Memory B cell (primary cell): ENCODE measurements at regions not wholly inside any gene's neighbourhood (a gene's known extent, or its start where the extent isn't known, plus 50 kb on each side); places are given as distances from the start of the nearest gene placed in this dataset.
"Not testable (repeated sequence)": the region's sequence is repeated elsewhere in the genome, so short reads cannot be mapped to it uniquely, and the experiment has no call there.

ENCODE experiments used
- ATAC-seq: fragments of 150-1000 bp; cut with Tn5 transposase; 2 replicates; pipeline ENCODE4 v1.10.0; 2021; ENCODE audit warnings: low read depth, mild to moderate bottlenecking, moderate library complexity
- DNase-seq, 2 donors: peaks; one replicate each; pipeline ENCODE4 v3.0.0; 2022; ENCODE audit warnings: low spot score in 2 of 2
- H3K27ac Mint-ChIP-seq: one replicate; pipeline ENCODE4 v1.8.0; 2022; ENCODE audit warnings: mild to moderate bottlenecking, moderate library complexity, mixed read lengths
- H3K27me3 Mint-ChIP-seq: one replicate; pipeline ENCODE4 v1.8.0; 2022; ENCODE audit warnings: mixed read lengths
- H3K36me3 Mint-ChIP-seq: one replicate; pipeline ENCODE4 v1.8.0; 2022; ENCODE audit warnings: mild to moderate bottlenecking, mixed read lengths
- H3K4me1 Mint-ChIP-seq: one replicate; pipeline ENCODE4 v1.8.0; 2022; ENCODE audit warnings: mixed read lengths
- H3K4me3 Mint-ChIP-seq: one replicate; pipeline ENCODE4 v1.8.0; 2022; ENCODE audit warnings: mild to moderate bottlenecking, moderate library complexity, mixed read lengths
- H3K9me3 Mint-ChIP-seq: one replicate; pipeline ENCODE4 v1.8.0; 2022; ENCODE audit warnings: mixed read lengths

DNA sequence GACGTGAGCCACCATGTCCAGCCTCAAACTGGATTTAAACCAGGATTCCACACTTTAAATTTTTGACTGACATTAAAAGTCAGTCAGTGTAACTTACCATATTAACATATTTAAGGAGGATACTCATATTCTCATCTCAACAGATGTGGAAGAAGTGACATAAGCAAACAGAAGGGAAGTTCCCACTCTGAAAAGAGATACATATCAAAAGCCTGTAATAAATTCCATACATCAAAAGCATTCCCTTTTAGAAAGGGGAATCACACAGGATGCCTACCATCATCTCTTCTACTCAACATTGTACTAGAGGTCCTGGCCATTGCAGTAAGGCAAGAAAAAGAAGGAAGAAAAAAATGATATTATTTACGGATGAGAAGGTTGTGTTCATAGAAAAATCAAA is 618.2 kb upstream of the DIPK2B start:
- Mint-ChIP-seq H3K27ac (no peak overlapping the region), H3K4me3 (no peak overlapping the region), H3K36me3 (peaks cover 2% of the 10 kb centered on the region), H3K4me1 (peaks cover 3% of the 10 kb centered on the region), H3K9me3 (peaks cover 2% of the 10 kb centered on the region), H3K27me3 (no peaks in the 10 kb centered on the region)
- DNase-seq: no peak
- no peak for ATAC-seq

DNA sequence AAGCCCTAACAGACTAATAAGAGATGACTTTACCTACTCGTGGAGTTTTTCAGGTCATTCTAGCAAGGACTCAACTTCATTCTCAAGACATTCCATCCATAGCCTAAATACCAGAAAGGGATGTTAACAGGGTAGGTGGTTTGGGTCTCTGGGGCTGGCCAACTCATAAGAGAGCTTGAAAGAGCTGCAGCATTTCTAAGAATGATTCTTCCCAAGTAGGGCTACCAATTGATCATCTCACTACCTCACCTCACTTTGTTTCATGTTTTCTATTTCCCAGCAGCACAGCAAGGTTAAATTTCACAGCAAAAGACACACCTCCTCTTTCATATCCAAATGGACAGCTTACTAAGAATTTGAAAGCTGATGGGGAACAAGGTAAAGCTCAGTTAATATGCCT is 614.8 kb upstream of the DIPK2B start:
- Mint-ChIP-seq H3K36me3 (peaks cover 2% of the 10 kb centered on the region), H3K27me3 (no peaks in the 10 kb centered on the region), H3K9me3 (peaks cover 2% of the 10 kb centered on the region), H3K4me1 (peaks cover 3% of the 10 kb centered on the region), H3K27ac (no peak overlapping the region), H3K4me3 (no peak overlapping the region)
- DNase-seq: no peak
- no peak for ATAC-seq

DNA sequence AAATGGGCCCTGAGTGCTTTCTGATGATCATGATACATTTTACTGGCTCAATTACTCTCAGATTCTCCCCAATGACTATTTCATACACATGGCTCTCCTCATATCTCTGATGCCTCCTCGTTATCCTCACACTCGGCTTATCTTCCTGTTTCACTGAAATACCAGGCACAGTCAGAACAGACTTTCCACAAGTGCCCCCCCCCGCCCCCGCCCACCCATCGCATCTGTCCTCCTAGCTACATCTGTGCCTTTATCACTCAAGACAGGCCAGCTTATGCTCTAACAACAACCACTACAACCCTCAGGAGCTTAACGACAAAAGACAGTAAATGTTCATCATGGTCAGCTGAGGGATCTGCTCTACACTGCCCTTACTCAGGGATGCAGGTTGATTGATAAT is 610.6 kb upstream of the DIPK2B start:
- H3K4me3 Mint-ChIP-seq: no peak overlapping the region
- H3K36me3 Mint-ChIP-seq: no peaks in the 10 kb centered on the region
- DNase-seq: no peak
- no peaks in the 10 kb centered on the region for H3K9me3 Mint-ChIP-seq
- ATAC-seq: no peak
- H3K27ac Mint-ChIP-seq: no peak overlapping the region
- no peaks in the 10 kb centered on the region for H3K27me3 Mint-ChIP-seq
- peaks cover 15% of the 10 kb centered on the region for H3K4me1 Mint-ChIP-seq

DNA sequence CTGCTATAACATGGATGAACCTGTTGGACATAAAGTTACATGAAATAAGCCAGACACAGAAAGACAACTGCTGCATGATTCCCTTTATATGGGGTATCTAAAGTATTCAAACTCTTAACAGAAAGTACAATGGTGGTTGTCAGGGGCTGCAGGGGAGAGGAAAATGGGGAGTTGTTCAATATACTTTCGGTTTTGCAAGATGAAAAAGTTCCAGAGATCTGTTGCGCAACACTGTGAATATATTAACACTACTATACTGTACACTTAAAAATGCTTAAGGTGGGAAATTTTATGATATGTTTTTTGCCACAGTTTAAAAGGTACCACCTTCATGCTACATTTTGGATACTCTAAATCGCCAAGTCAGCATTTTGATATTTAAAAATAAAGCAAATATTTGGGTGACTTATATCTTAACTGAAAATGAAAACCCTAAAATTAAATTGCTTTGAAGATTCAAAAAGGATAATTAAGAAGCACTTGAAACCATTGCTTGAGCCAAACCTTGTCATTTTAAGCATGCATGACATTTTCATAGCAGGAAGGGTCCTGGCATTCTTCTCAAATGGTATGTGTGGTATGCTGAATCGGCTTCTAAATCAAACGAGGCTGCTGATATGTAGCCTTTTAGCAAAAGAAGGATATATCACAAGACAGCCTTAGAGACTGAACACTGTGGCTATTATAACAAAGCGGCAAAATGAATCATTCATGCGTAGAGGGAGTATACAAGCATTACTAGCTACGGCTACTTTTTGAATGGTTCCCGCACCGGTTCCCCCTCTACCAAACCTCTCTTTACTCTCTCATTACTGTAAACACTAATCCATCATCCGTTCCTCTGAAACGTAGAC is 607.1 kb upstream of the DIPK2B start:
- H3K27ac Mint-ChIP-seq: no peak overlapping the region
- peak overlapping the region; percentile 72 for H3K4me3 Mint-ChIP-seq
- H3K9me3 Mint-ChIP-seq: no peaks in the 10 kb centered on the region
- H3K27me3 Mint-ChIP-seq: peaks cover 1% of the 10 kb centered on the region
- no peaks in the 10 kb centered on the region for H3K36me3 Mint-ChIP-seq
- H3K4me1 Mint-ChIP-seq: peaks cover 12% of the 10 kb centered on the region
- no peak for ATAC-seq
- no peak for DNase-seq

DNA sequence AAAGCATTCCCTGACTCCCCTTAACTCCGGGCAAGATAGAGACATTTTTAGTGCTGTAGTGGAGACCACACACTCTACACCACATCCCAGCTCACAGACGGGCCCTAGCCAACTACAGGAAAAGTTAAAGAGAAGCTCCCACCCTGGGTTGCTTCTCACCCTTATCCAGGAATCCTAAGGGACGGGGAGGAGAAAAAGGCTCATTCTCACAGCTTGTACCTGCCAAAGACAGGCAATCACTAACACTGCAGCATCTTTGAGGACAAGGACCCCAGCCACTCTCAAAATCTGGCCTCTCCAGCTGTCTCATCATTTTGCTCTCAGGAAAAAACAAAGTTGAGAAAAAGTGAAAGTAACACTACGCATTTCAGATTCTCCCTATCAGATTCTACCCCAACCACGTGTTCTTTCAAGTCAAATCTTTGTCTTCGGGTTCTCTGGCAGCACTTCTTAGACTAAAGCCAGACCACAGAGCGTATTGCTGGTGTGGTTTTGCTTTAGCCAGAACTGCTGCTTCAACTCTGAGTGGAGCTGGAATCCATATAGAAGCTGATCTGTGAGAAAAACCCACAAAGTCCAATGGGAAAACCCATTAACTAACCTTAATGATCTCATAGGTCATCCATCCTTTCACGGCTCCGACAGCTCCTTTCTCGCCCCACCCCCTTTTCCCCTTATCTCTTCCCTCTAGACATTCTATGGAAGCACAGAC is 605.9 kb upstream of the DIPK2B start:
- peaks cover 12% of the 10 kb centered on the region for H3K4me1 Mint-ChIP-seq
- DNase-seq (peak in 1 of 2 donors; percentile 4), ATAC-seq (peak; percentile 87)
- peak overlapping the region; percentile 92 for H3K27ac Mint-ChIP-seq
- H3K9me3 Mint-ChIP-seq: no peaks in the 10 kb centered on the region
- H3K36me3 Mint-ChIP-seq: no peaks in the 10 kb centered on the region
- peaks cover 1% of the 10 kb centered on the region for H3K27me3 Mint-ChIP-seq
- H3K4me3 Mint-ChIP-seq: peak overlapping the region; percentile 86

DNA sequence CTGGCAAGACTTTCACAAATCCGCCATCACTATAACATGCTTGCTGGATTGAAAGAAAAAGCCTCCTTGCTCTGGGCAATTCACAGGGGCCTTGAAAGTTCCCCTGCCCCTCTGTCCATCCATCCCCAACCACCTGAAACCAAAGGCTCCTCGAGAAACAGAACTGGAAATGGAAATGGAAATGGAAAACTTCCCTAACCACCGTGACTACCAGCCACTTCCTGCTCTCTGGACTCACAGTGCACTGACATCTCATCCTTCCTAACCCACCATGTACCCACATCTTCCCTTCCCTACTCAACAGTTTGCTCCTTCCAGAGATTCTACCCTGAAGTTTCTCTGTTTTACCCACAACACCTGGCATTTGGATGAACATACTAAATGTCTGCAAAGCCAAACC is 603.6 kb upstream of the DIPK2B start:
- DNase-seq (no peak), ATAC-seq (no peak)
- H3K36me3 Mint-ChIP-seq: no peaks in the 10 kb centered on the region
- H3K27me3 Mint-ChIP-seq: peaks cover 1% of the 10 kb centered on the region
- no peak overlapping the region for H3K27ac Mint-ChIP-seq
- no peaks in the 10 kb centered on the region for H3K9me3 Mint-ChIP-seq
- no peak overlapping the region for H3K4me3 Mint-ChIP-seq
- H3K4me1 Mint-ChIP-seq: peaks cover 12% of the 10 kb centered on the region

DNA sequence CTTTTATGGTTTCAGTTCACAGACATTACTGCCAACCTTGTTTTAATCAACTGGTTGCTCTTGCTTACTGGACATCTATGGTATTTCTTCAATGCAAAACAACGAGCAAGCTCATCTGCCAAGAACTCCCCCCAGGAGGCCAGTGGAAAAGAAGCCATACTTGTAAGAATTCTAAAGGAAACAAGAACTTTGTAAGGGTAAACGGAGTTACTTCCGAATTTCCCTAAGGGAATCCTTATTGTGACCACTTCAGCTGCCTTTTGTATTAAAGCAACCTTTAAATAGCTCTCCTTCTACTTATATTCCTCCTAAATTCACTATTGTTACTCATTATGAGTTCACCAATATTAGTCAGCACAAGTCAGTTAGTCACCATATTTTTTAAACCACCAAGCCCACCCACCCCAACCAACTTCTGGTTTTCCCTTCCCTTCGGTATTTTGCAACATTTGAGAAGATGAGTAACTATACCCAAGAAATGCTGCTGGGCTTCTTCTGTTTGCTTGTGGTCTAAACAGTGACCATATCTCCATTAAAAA is 602.8 kb upstream of the DIPK2B start:
- Mint-ChIP-seq H3K27ac (no peak overlapping the region), H3K9me3 (no peaks in the 10 kb centered on the region), H3K36me3 (no peaks in the 10 kb centered on the region), H3K4me1 (peaks cover 12% of the 10 kb centered on the region), H3K27me3 (peaks cover 1% of the 10 kb centered on the region), H3K4me3 (no peak overlapping the region)
- no peak for DNase-seq
- no peak for ATAC-seq

DNA sequence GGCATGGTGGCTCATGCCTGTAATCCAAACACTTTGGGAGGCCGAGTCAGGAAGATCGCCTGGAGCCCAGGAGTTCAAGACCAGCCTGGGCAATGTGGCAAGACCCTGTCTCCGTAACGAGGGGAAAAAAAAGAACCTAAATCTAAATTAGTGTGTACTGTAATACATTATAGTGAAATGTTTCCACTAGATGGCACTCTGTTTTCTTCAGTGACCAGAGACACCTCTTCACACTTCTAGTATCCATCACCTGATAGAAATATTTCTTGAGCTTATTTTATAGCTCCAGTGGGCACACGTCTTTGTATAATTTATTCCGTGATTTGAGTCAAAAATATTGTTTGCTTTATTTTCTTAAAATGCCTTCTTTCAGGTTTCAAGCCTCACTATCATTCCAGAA is 600.9 kb upstream of the DIPK2B start:
- ATAC-seq: peak; percentile 74
- Mint-ChIP-seq H3K36me3 (no peaks in the 10 kb centered on the region), H3K4me3 (no peak overlapping the region), H3K9me3 (no peaks in the 10 kb centered on the region), H3K4me1 (peaks cover 3% of the 10 kb centered on the region), H3K27ac (no peak overlapping the region), H3K27me3 (peaks cover 1% of the 10 kb centered on the region)
- no peak for DNase-seq

DNA sequence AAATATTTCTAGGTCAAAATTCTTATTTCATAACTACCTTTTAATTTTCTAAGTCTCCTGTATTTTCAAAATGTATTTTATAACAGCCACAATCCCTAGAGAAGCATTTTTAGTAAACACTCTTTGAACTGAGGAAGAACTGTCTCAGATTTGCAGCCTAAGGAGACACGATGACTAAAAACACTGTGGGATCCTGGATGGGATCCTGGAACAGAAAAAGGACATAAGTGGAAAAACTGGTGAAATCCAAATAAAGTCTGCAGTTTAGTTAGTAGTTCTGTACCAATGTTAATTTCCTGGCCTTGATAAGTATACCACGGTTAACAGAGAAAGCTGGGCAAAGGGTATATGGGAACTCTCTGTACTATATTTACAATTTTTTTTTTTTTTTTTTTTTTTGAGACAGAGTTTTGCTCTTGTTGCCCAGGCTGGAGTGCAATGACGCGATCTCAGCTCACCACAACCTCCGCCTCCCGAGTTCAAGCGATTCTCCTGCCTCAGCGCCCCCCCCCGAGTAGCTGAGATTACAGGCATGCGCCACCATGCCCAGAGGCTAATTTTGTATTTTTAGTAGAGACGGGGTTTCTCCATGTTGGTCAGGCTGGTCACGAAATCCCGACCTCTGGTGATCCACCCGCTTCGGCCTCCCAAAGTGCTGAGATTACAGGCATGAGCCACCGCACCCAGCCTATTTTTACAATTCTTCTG is 600.2 kb upstream of the DIPK2B start:
- not testable (repeated sequence) for ATAC-seq

DNA sequence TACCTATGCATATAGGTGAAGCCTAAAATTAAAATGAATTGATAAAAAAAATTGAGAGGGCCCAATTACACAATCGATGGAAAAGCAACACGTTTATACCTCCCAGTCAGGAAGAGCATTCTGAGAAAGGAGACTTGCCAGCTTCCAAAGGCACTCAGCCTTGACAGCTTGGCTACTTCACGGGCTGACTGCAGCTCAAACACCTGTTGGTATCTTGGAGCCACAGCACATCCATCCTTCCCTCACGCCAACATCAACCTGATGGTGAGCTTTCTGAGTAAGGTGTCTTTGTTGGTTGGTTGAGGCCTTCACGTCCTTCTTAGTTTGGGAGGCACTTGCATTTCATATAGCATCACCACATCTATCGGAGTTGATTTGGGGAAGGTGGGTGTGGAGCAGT is 598.9 kb upstream of the DIPK2B start:
- Mint-ChIP-seq H3K9me3 (no peaks in the 10 kb centered on the region), H3K27ac (no peak overlapping the region), H3K36me3 (no peaks in the 10 kb centered on the region), H3K4me3 (no peak overlapping the region), H3K27me3 (peaks cover 1% of the 10 kb centered on the region), H3K4me1 (peaks cover 7% of the 10 kb centered on the region)
- ATAC-seq (no peak), DNase-seq (no peak)

More for the DNA sequence above, 600.2 kb upstream of the DIPK2B start:
- H3K4me3 Mint-ChIP-seq, H3K27ac Mint-ChIP-seq, H3K9me3 Mint-ChIP-seq, DNase-seq, H3K27me3 Mint-ChIP-seq, H3K36me3 Mint-ChIP-seq, H3K4me1 Mint-ChIP-seq: not testable (repeated sequence)

DNA sequence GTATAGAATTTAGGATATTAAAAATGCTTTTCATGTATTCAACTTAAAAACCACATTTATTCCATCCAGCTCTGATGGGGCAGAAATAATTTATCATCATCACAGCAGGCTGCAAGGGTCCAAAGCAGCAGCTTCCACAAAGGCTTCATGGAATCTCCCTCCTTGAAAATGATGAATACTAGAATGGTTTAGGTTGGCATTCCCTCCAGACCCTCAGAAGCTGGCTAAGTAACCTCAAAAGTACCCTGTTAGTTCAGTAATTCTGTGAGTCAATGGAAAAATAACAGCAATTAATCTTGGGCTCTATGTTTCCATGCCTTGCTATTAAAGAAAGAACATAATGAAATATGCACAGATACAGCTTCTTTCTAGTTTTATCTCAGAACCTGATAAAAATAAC is 594.9 kb upstream of the DIPK2B start:
- Mint-ChIP-seq H3K36me3 (no peaks in the 10 kb centered on the region), H3K4me1 (peaks cover 7% of the 10 kb centered on the region), H3K27me3 (no peaks in the 10 kb centered on the region), H3K27ac (no peak overlapping the region), H3K9me3 (no peaks in the 10 kb centered on the region), H3K4me3 (no peak overlapping the region)
- ATAC-seq: no peak
- no peak for DNase-seq

DNA sequence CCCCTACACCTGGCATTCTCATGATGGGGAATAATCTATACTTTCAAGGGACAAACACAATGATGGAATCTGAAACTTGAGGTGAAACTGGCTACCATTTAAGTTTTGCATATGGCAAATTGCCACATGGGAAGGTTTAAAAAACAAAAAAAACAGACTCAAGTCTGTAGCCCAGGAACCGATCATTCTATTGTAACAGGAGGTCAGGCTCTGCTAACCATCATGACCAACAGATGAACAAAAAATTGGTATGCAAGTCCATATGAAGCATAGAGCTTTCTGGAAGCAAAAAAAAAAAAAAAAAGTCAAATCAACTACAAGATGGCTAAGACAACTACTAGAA is 594.3 kb upstream of the DIPK2B start:
- DNase-seq (no peak), ATAC-seq (no peak)
- Mint-ChIP-seq H3K4me3 (no peak overlapping the region), H3K27ac (peak overlapping the region; percentile 14), H3K9me3 (no peaks in the 10 kb centered on the region), H3K27me3 (no peaks in the 10 kb centered on the region), H3K36me3 (no peaks in the 10 kb centered on the region), H3K4me1 (peaks cover 7% of the 10 kb centered on the region)

DNA sequence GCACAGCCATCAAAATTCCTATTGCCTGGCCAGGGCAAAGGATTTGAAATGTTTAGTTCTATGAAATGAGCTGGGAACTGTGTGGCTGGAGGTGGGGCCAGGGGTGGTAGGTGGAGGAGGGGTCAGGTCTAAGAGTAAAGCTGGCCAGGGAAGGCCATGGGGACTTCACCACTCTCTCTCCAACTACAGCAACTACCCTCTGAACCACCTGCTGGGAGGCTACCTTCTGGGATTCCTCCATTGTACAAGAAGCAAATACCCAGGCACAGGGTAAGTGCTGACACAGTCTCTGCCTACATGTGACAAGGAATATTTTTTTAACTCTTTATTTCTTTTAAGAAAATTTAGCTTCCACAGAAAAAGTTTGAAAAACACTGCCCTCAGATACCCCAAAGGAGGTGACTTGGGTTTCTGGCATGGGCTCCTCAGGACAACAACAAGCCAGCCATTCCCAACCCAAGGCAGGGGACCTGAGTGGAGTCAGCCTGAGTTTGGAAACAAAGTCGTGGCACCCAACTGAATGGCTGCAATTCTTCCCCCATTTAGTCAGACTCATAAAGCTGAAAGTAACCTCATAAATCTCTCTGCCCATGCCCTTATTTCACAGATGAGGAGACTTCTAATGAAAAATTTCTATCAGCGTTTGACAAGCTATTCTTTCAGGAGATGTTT is 593.8 kb upstream of the DIPK2B start:
- Mint-ChIP-seq H3K9me3 (no peaks in the 10 kb centered on the region), H3K4me3 (no peak overlapping the region), H3K36me3 (no peaks in the 10 kb centered on the region), H3K4me1 (peaks cover 7% of the 10 kb centered on the region), H3K27me3 (no peaks in the 10 kb centered on the region), H3K27ac (no peak overlapping the region)
- ATAC-seq (no peak), DNase-seq (no peak)

DNA sequence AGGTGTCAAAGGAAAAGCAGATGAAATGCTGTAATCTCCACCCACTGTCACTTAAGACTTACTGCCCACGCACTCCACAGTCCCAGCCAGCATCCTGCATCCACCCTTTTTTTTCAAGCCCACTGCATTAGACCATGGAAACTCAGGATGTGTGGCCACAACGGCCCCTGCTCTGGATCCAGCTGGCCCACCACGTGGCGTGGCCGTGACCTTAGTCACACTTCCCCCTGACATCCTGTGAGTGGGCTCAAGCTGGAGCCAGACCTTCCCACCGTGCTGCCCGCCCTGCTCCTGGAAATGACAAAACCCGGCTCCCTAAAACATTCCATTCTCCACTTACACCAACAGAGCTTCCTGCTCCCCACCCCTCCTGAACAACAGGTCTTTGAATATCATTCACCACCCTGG is 588.3 kb upstream of the DIPK2B start:
- Mint-ChIP-seq H3K4me1 (no peaks in the 10 kb centered on the region), H3K36me3 (no peaks in the 10 kb centered on the region), H3K27ac (no peak overlapping the region), H3K4me3 (no peak overlapping the region), H3K27me3 (no peaks in the 10 kb centered on the region), H3K9me3 (no peaks in the 10 kb centered on the region)
- DNase-seq (no peak), ATAC-seq (no peak)
